Karpas-422 (cell line): ENCODE measurements at regions not wholly inside any gene's neighbourhood (a gene's known extent, or its start where the extent isn't known, plus 50 kb on each side); places are given as distances from the start of the nearest gene placed in this dataset.

Source experiments
- DNase-seq: peaks from one replicate; pipeline ENCODE4 v3.0.0-alpha.2; 2015
- H2AFZ ChIP-seq: fragments of 200-600 bp; sonication (generic); 2 replicates; pipeline ENCODE4 v1.6.1; 2014; ENCODE audit warnings: antibody characterized with exemption, low read length, mixed read lengths
- H3K27ac ChIP-seq: fragments of 200-600 bp; sonication (generic); 2 replicates; pipeline ENCODE4 v1.5.1; 2014; ENCODE audit warnings: mild to moderate bottlenecking, low read length, moderate library complexity
- H3K27me3 ChIP-seq: fragments of 200-600 bp; sonication (generic); 2 replicates; pipeline ENCODE4 v1.6.1; 2014; ENCODE audit warnings: low read length, mixed read lengths
- H3K36me3 ChIP-seq: fragments of 200-600 bp; sonication (generic); 2 replicates; pipeline ENCODE4 v1.6.1; 2014; ENCODE audit warnings: low read length, mixed read lengths; ENCODE audit not compliant: insufficient read depth
- H3K4me1 ChIP-seq: fragments of 200-600 bp; sonication (generic); 2 replicates; pipeline ENCODE4 v1.6.1; 2014; ENCODE audit warnings: mild to moderate bottlenecking, low read length, mixed read lengths
- H3K4me2 ChIP-seq: fragments of 200-600 bp; sonication (generic); 2 replicates; pipeline ENCODE4 v1.6.1; 2014; ENCODE audit warnings: low read length, low read depth, mild to moderate bottlenecking; ENCODE audit not compliant: poor library complexity, severe bottlenecking
- H3K4me3 ChIP-seq: fragments of 200-600 bp; sonication (generic); 2 replicates; pipeline ENCODE4 v1.5.1; 2014; ENCODE audit warnings: mild to moderate bottlenecking, antibody characterized with exemption, low read length, mixed read lengths
- H3K79me2 ChIP-seq: fragments of 200-600 bp; sonication (generic); 2 replicates; pipeline ENCODE4 v1.6.1; 2014; ENCODE audit warnings: mild to moderate bottlenecking, low read length, mixed read lengths
- H3K9ac ChIP-seq: fragments of 200-600 bp; sonication (generic); 2 replicates; pipeline ENCODE4 v1.6.0; 2014; ENCODE audit warnings: low read length
- H3K9me2 ChIP-seq: fragments of 200-600 bp; sonication (generic), shearing (Covaris generic); replicated peaks from 2 replicates; pipeline ENCODE4 v1.6.0; 2014; ENCODE audit warnings: mild to moderate bottlenecking, low read length, moderate library complexity; ENCODE audit not compliant: insufficient read depth
- H3K9me3 ChIP-seq: fragments of 300-700, 200-600 bp; sonication (generic); 2 replicates; pipeline ENCODE4 v1.6.1; 2014; ENCODE audit warnings: low read length, mixed read lengths
- H4K20me1 ChIP-seq: fragments of 200-600 bp; sonication (generic); 2 replicates; pipeline ENCODE4 v1.6.1; 2014; ENCODE audit warnings: mild to moderate bottlenecking, antibody characterized with exemption, low read length, low read depth; ENCODE audit not compliant: insufficient read depth

GRCh38 chr2:219916281-219916680, 288.9 kb downstream of the SLC4A3 start:
- H3K27me3 ChIP-seq: no peaks in the 10 kb centered on the region

DNA sequence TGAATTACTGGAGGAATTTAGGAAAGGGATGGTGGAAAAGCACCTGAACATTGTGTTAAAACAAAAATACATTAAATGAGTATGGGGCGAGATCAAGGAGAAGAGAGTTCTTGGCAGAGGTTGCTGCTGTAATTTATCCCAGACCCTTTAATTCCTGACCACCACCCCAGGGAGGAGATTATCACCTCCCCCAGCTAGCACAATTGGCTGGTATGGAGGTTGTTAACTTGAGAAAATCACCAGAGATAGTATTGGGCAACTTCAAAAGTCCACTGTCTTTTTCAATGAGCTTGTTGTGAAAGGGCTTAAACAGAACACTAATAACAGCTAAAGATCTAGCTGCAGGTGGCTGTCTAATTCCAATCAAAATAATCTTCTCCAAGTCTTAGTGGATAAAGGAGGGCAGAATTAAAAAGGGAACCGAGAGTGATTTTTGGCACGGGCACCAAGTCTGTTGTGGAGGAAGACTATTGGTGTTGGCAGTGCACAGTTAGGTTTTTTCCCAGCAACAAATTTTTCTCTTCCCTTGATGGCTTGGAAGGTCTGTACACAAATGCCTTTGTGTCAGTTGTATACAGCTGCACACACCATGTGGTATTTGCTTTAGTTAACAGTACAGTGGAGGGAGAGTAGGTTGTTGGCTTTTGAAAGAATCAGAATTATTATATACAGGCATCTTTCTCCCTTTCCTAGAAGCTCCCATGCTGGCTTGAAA, 289.5 kb downstream of the SLC4A3 start:
- Histone ChIP-seq H3K27me3 (no peaks in the 10 kb centered on the region), H3K4me1 (no peaks in the 10 kb centered on the region), H3K79me2 (no peaks in the 10 kb centered on the region), H3K9ac (no peak overlapping the region), H2AFZ (no peak overlapping the region), H3K9me3 (no peaks in the 10 kb centered on the region), H3K4me2 (no peak overlapping the region), H3K4me3 (no peak overlapping the region), H3K36me3 (no peaks in the 10 kb centered on the region), H3K27ac (no peak overlapping the region), H4K20me1 (no peaks in the 10 kb centered on the region), H3K9me2 (no peaks in the 10 kb centered on the region)
- no peak for DNase-seq

More at GRCh38 chr2:219916281-219916680, 288.9 kb downstream of the SLC4A3 start:
- no peak overlapping the region for H3K4me2 ChIP-seq
- H3K9me2 ChIP-seq: no peaks in the 10 kb centered on the region
- no peak overlapping the region for H3K27ac ChIP-seq
- no peaks in the 10 kb centered on the region for H4K20me1 ChIP-seq
- H3K4me3 ChIP-seq: no peak overlapping the region
- H3K4me1 ChIP-seq: no peaks in the 10 kb centered on the region
- DNase-seq: no peak
- H3K9ac ChIP-seq: no peak overlapping the region
- H3K36me3 ChIP-seq: no peaks in the 10 kb centered on the region
- H2AFZ ChIP-seq: no peak overlapping the region
- no peaks in the 10 kb centered on the region for H3K79me2 ChIP-seq
- no peaks in the 10 kb centered on the region for H3K9me3 ChIP-seq

- no peaks in the 10 kb centered on the region for H3K4me1 ChIP-seq
- no peaks in the 10 kb centered on the region for H3K36me3 ChIP-seq
- no peaks in the 10 kb centered on the region for H3K27me3 ChIP-seq
- no peak overlapping the region for H3K4me2 ChIP-seq
- H3K9ac ChIP-seq: no peak overlapping the region
- H3K79me2 ChIP-seq: no peaks in the 10 kb centered on the region
- no peak for DNase-seq
- no peaks in the 10 kb centered on the region for H3K9me2 ChIP-seq
- no peak overlapping the region for H3K4me3 ChIP-seq
- H2AFZ ChIP-seq: no peak overlapping the region
- no peaks in the 10 kb centered on the region for H4K20me1 ChIP-seq
- H3K27ac ChIP-seq: no peak overlapping the region
- no peaks in the 10 kb centered on the region for H3K9me3 ChIP-seq
Measured at GRCh38 chr2:219918254-219918653, 290.8 kb downstream of the SLC4A3 start.

GRCh38 chr2:219918944-219919343, 291.5 kb downstream of the SLC4A3 start:
- Histone ChIP-seq H3K9me2 (no peaks in the 10 kb centered on the region), H3K79me2 (no peaks in the 10 kb centered on the region), H3K4me3 (no peak overlapping the region), H3K4me1 (no peaks in the 10 kb centered on the region), H3K9me3 (no peaks in the 10 kb centered on the region), H3K27ac (no peak overlapping the region), H2AFZ (no peak overlapping the region), H3K4me2 (no peak overlapping the region), H3K36me3 (no peaks in the 10 kb centered on the region), H3K27me3 (no peaks in the 10 kb centered on the region), H4K20me1 (no peaks in the 10 kb centered on the region), H3K9ac (no peak overlapping the region)
- DNase-seq: no peak

GRCh38 chr2:219919506-219919905, 292.1 kb downstream of the SLC4A3 start:
- H3K36me3 ChIP-seq: no peaks in the 10 kb centered on the region
- no peak for DNase-seq
- H3K4me3 ChIP-seq: no peak overlapping the region
- no peaks in the 10 kb centered on the region for H4K20me1 ChIP-seq
- H3K9me2 ChIP-seq: no peaks in the 10 kb centered on the region
- H3K27me3 ChIP-seq: no peaks in the 10 kb centered on the region
- H2AFZ ChIP-seq: no peak overlapping the region
- no peaks in the 10 kb centered on the region for H3K4me1 ChIP-seq
- H3K27ac ChIP-seq: no peak overlapping the region
- H3K9me3 ChIP-seq: no peaks in the 10 kb centered on the region
- no peaks in the 10 kb centered on the region for H3K79me2 ChIP-seq
- no peak overlapping the region for H3K4me2 ChIP-seq
- H3K9ac ChIP-seq: no peak overlapping the region

GRCh38 chr2:219929835-219930234, 302.4 kb downstream of the SLC4A3 start:
- Histone ChIP-seq H3K9me3 (no peaks in the 10 kb centered on the region), H3K4me1 (no peaks in the 10 kb centered on the region), H3K36me3 (no peaks in the 10 kb centered on the region; the same call in 1 of the 2 replicates), H3K27ac (no peak overlapping the region), H4K20me1 (no peaks in the 10 kb centered on the region), H2AFZ (no peak overlapping the region), H3K9me2 (no peaks in the 10 kb centered on the region), H3K4me3 (no peak overlapping the region), H3K9ac (no peak overlapping the region), H3K79me2 (no peaks in the 10 kb centered on the region), H3K27me3 (no peaks in the 10 kb centered on the region), H3K4me2 (no peak overlapping the region)
- no peak for DNase-seq

DNA sequence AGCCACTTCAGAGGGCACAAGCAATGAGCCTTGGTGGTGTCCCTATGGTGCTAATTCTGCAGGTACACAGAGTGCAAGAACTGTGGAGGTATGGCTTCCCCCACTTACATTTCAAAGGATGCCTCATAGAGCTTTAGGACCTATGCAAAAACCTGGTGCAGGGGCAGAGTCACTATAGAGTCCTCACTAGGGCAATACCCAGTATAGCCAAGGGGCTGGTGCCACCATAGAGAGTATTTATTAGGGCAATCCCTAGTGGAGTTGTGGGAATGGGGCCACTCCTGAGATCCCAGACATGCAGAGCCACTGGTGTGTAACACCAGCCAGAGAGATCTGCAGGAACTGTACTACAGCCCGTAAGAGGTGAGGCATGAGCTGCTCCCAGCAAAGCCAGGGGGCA, 312.2 kb downstream of the SLC4A3 start:
- H3K4me3 ChIP-seq: no peak overlapping the region
- DNase-seq: no peak
- no peaks in the 10 kb centered on the region for H3K9me3 ChIP-seq
- no peaks in the 10 kb centered on the region for H3K9me2 ChIP-seq
- H3K4me1 ChIP-seq: no peaks in the 10 kb centered on the region
- no peak overlapping the region for H2AFZ ChIP-seq
- H3K9ac ChIP-seq: no peak overlapping the region
- H4K20me1 ChIP-seq: no peaks in the 10 kb centered on the region
- no peak overlapping the region for H3K27ac ChIP-seq
- H3K27me3 ChIP-seq: no peaks in the 10 kb centered on the region
- no peaks in the 10 kb centered on the region for H3K36me3 ChIP-seq
- H3K79me2 ChIP-seq: 0 out of 2 replicates have a peak, but pooled peaks cover 4% of the 10 kb centered on the region
- H3K4me2 ChIP-seq: no peak overlapping the region

- Histone ChIP-seq H2AFZ (no peak overlapping the region), H3K79me2 (0 out of 2 replicates have a peak, but pooled peaks cover 4% of the 10 kb centered on the region), H3K4me1 (peaks cover 21% of the 10 kb centered on the region), H3K9ac (no peak overlapping the region), H3K4me2 (no peak overlapping the region), H3K27ac (no peak overlapping the region), H3K4me3 (no peak overlapping the region), H3K27me3 (no peaks in the 10 kb centered on the region), H3K9me2 (no peaks in the 10 kb centered on the region), H4K20me1 (no peaks in the 10 kb centered on the region), H3K9me3 (no peaks in the 10 kb centered on the region), H3K36me3 (no peaks in the 10 kb centered on the region)
- no peak for DNase-seq
Measured at GRCh38 chr2:219944866-219945265, 317.4 kb downstream of the SLC4A3 start.
